ENCODE measurements at regions not wholly inside any gene's neighbourhood (a gene's known extent, or its start where the extent isn't known, plus 50 kb on each side); places are given as distances from the start of the nearest gene placed in this dataset.
"Not testable (repeated sequence)": the region's sequence is repeated elsewhere in the genome, so short reads cannot be mapped to it uniquely, and the experiment has no call there.

DNA sequence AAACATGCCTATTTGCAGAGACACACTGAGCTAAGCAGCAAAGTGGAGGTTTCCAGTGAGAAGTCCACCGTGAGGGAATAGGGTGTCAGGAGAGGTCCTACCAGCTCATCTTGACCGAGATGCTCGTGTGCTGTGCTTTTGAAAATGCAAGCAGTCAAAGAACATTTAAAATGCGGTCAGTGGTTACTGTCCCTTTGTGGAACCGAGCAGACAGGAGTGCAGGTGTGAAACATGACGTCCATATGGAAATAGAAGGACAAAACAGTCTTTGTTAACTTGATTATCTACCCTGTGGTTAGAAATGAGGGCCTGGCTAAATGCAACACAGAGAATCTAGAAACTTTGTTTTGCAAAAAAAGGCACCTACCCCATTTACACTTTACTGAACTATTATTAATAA lies 473.3 kb downstream of the SPATA31A6 start:
- DNase-seq (ENCODE audit: low spot score): not testable (repeated sequence)

DNA sequence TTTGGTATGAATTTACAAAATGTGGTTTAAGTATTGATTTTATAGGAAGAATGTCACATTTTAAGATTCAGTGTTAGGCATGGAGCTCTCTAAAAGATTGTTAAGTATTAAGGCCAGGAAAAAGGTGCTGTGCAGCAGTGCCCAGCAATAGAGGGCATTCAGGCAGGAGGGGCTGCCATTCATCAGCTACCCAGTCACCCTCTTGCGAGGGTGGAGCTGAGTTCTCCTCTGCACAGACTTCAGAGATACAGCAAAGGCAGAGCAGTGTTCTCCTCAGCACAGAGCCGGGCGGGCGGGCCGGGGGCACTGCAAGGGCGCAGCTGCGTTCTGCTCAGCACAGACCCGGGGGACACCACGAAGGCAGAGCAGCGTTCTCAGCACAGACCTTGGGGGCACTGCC lies 474.0 kb downstream of the SPATA31A6 start:
- DNase-seq (ENCODE audit: low spot score): not testable (repeated sequence)

DNA sequence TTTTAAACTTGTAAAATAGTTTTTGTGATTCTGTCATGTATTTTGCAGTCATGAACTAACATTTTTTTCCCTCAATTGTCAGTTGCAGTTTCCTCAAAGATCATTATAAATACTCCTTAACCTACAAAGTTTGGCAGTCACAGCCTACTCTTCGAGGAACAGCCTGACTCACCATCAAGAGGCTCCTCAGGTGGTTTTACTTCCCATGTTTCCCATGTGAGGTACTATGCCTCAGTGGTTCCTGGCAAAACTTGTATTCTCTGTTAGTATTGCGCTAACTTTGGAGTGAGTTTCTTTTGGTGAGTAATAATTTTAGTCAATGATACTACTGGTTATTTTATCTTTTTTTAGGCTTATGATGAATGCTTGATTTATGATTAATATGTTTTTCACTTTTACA lies 513.7 kb downstream of the SPATA31A6 start:
- DNase-seq (ENCODE audit: low spot score): not testable (repeated sequence)

DNA sequence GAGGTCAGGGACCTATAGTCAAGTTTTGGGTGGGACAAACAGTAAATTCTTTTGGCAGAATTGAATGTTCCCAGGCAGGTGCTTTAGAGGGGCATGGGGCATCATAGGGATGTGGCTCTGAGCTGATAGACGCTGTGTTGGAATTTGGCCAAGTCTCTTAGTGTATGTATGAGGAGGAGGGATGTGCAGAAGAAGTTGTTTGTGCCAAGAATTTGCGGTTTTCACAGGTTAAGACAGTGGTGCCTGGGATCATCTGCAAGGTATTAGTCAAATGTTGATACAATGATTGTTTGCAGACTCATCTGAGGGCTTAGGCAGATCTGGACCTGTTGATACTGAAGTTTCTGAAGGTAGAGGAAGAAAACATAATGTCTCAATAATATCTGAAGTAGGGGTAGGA lies 519.4 kb downstream of the SPATA31A6 start:
- not testable (repeated sequence) for DNase-seq (ENCODE audit: low spot score)

DNA sequence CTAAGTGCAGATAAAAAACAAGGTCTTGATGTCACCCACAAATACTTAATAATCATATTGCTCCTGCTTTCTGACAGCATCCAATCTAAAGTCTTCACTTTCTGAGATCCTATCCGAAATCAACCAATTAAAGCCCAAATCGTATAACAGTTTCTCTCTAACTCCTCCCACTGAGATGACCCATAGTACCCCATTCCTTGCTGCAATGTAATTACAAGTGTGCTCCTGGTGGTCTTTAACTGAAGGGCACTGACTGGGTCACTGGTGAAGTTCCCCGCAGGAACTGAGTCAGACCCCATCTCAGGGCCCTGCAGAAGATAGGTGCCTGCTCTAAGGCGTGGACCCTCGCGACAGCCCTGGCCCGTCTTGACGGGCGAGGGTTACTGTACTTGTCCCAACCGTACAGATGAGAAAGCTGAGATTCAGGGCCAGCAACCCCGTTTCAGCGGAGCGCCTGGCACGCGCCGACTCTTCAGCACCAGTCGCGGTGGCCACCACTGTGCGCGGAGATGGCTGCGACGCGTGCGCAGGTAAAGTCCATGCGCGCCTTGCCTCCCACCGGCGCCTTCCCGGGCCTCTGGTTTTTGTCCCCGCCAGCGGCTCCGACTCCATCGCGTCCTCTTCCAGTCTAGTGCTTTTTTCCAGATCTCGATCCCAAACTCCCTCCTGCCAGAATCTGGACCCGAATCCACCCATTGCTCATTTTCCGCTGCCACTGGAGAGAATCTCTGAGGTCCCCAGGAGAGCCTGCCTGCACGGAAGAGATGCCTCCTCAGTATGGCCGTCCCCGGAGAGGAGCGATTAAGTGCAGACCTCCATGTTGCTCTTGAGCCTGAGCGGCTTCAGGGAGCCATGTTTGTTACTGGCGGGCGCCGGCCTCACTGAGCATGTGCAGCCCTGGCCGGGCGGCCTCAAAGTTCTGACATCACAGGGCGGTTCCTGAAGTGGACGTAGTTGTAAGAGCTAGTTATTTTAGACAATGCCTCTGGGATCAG lies 541.7 kb downstream of the SPATA31A6 start:
- not testable (repeated sequence) for DNase-seq (ENCODE audit: low spot score)

DNA sequence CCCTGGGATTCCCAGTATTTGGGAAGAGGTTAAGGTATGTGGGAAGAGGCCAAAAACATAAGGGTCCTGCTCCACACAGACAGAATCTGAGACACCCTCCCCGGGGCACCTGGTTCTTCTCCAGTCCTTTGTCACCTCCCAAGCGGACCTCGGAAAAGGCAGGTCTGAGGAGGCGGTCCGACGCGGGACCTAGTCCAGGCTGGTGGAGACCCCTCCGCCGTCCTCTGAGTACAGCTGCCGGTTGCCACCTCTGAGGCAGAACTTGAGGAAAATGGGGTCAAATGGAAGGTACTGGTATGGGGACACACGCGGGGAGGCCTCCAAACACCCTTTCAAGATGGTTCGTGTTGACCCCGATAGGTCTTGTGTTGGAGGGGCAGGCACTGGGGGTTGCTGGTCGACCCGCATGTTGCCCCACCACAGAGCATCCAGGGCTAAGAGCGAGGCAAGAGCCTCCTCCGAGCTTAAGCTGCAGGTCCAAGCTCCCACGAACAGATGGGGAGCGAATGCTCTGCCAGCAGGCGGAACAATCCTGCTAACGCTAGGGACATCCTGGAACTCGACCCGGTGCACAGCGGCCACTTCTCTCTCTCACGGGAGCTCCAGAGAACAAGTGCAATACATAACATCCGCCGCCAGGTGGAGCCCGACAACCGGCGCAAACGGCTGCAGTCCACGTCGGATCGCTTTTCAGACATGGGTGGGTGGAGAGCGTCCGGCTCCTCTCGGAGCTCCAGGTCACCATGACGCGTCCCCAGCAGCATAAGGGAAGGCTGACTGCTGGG lies 559.8 kb downstream of the SPATA31A6 start:
- peak; percentile 57 for DNase-seq (ENCODE audit: low spot score)

DNA sequence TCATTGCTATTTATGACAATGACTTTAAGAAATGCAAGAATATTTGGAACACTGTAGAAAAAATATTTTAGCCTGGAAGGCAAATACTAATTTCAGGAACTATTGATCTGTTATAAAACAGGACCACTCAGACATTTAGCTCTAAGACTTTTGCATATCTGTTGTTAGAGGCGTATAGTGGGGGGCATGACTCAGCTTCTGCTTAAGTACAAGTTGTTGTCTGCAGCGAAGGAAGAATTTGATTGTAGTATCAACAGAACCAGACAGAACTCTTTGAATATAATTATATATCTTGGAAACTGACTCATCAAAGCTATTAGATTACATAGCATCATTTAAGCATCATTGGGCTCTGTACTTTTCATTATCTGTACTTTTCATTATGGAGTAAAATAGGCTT lies 573.8 kb downstream of the SPATA31A6 start:
- not testable (repeated sequence) for DNase-seq (ENCODE audit: low spot score)

DNA sequence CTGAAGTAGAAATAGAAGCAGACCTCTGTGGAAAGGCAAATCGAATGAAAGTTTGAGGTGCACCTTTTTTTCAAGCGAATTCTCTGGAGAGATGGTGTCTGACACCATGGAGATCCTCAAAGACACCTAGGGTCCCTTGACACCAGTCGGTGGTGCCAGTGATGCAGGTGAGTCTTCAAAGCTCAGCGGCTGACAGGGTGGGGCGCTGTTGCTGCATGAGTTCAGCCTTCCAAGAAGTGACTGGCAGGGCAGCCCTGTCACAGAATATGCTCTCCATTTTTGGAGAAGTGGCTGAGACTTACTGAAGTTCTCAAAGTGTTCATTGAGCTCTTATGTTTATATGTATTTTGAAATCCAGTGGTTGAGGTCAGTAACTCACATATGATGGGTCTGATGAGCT lies 575.9 kb downstream of the SPATA31A6 start:
- not testable (repeated sequence) for DNase-seq (ENCODE audit: low spot score)

DNA sequence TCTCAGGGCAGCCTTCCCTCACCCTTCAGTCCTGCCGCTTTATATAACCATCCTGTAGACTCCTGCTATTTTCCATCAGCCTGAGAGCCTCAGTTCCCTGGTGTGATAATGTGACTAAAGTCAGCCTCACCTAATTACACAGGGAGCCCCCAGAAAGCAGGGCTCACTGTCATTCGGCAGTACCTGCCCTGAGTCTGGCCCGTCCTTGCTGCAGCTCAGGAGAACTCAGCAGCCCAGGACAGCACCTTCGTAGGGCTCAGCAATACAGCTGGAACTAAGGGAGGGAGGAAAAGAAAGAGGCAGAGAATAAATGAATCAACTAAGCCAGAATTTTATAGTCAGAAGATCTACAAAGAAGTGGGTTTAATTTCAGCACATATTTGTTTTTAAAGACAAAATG lies 598.7 kb downstream of the SPATA31A6 start:
- not testable (repeated sequence) for DNase-seq (ENCODE audit: low spot score)

DNA sequence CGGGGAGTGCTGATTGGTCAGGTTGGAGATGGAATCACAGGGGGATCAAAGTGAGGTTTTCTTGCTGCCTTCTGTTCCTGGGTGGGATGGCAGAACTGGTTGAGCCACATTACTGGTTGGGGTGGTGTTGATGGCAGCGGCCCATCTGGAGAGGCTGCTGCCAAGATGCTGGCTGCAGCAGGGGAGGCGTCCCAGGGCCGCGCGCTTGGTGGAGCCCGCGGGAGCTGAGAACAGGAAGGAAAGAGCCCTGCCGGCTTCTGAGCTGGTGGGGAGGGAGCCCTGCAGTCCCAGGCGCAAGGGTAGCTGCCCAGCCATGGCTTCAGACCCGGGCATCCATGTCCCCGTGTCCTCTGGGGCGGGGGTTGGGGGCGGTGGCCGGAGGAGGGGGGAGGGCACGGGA lies 609.3 kb downstream of the SPATA31A6 start:
- not testable (repeated sequence) for DNase-seq (ENCODE audit: low spot score)

DNA sequence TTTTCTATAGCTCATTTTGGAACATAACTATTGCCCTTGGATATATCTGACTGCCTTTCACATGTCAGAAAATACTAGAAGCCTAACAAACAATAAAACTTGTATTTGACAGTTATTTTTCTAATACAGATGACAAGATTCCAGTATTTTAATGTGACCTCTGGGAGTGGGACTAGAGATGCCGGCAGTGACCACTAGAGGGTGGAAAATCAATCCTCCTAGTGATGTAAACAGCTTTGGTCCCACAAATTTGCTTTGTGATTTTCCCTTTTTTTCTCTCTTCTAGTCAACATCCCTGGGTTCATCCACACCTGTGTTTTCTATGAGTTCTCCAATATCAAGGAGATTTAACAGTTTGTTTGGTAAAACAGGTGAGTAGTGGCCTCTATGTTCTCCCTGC lies 615.1 kb downstream of the SPATA31A6 start:
- DNase-seq (ENCODE audit: low spot score): not testable (repeated sequence)

DNA sequence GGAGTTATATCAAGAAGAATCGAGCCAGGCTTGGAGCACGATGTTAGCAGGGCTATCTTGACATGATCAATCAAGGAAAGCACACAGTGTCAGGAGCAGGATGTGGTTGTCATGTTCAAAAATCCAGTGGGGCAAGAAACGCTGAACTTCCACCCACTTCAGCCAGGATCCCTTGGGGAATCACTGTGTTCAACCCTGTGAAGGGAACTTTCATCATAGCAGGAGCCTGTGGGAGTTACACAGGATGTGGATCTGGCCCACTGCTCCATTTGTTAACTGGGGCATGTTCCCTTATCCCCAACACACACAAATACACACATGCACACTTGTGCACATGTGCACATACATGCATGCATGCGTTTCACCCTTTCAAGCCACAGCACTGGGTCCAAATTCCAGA lies 619.3 kb downstream of the SPATA31A6 start:
- not testable (repeated sequence) for DNase-seq (ENCODE audit: low spot score)

DNA sequence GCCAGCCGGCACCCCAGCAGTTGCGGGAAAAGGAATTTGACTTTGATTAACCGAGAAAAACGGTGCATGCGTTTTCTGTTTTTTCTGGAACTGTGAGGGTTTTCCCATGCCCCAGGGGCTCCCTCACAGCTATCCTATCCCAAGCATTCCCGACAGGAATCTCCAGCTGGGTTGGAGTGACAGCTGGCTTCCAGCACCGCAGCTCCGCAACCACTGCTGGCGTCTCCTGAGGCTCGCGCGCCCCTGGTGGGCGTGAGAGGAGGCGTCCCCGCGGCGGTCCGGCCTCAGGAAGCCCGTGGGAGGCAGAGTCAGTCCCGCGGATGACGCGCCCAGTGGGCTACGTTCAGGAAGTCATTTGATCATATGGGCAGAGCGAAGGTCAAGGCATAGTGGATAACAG lies 623.2 kb downstream of the SPATA31A6 start:
- not testable (repeated sequence) for DNase-seq (ENCODE audit: low spot score)

DNA sequence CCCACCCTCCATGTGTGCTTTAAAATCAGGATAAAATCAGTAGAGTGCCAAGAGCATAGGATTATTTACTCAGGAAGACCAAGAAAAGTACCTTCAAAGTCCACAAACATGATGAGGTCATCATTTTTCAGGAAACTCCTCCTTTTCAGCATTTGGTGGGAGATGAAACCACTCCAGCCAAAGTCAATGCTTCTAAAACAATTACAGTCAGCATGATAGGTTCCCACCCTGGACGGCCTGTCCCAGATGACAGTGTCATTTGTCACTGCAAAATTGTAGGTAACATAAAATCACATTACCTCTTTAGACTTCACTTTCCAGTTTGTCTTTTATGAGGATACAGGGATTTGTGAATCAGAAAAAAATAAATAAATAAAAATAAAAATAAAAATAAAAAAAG lies 638.0 kb downstream of the SPATA31A6 start:
- DNase-seq (ENCODE audit: low spot score): not testable (repeated sequence)

DNA sequence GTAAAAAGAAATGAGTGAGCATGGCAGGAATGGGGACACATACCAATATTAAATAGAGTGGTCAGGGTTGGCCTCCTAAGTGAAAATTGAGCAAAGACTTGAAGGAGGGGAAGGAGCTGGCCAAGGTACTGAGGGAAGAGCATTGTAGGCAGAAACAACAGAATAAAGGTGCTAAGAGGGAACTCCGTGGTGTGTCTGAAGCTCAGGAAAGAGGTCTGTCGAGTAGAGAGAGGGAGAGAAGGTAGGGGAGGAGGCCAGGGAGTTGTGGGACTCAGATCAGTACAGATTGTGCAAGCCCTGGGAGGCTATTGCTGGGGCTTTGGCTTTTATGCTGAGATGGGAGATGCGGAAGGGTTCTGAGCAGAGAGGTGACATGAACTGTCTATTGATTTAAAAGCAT lies 664.7 kb downstream of the SPATA31A6 start:
- DNase-seq (ENCODE audit: low spot score): not testable (repeated sequence)

DNA sequence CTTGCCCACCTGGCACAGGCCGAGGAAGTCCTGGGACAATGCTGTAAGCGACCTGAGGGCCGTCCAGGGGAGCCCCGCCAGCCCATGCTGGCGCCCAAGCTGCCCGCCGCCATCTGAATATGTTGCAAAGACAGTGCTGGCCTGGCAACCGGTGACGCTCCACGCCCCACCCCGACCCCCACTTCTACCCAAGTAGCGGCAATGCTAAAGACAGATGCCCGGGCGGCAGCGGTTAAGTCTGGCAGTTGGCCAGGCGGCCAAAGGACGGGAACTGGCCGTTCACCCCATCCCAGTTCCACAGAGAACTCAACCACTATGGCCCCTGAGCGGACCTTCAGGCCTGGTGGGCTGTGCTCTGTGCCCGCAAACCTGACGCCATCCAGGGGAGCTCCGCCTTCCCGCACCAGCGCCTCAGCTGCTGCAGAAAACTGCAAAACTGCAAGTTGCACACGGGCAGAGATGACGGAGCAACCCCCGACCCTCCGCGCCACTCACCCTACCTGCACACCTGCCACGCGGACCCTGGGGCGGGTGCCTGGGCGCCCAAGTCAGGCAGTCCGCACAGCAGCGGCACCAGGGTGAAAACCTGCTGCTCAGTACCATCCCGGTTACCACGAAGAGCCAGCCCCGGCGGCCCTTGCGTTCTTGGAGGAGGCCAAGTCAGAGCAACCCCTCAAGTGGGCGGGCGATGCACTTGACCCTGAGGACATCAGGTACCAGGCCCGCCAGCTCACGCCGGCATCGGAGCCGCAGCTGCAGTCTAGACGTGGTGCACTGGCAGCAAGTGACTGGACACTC lies 667.6 kb downstream of the SPATA31A6 start:
- not testable (repeated sequence) for DNase-seq (ENCODE audit: low spot score)

DNA sequence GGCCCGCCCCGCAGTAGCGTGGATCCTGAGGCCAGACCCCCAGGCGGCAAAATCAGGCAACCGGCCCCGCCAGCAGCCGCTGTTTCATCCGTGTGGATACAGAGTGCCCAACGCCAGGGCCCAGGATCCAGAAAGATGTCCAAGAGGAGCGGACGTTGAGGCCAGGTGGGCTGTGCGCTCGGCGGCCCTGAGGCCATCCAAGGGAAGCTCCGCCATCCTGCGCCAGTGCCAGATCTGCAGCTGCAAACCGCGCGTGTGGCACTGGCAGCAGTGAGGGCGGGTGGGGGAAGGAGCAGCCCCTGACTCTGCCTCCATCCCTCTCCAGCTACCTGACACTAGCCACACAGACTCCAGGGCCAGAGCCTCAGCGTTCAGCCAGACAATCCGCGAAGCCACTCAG lies 668.2 kb downstream of the SPATA31A6 start:
- DNase-seq (ENCODE audit: low spot score): not testable (repeated sequence)

DNA sequence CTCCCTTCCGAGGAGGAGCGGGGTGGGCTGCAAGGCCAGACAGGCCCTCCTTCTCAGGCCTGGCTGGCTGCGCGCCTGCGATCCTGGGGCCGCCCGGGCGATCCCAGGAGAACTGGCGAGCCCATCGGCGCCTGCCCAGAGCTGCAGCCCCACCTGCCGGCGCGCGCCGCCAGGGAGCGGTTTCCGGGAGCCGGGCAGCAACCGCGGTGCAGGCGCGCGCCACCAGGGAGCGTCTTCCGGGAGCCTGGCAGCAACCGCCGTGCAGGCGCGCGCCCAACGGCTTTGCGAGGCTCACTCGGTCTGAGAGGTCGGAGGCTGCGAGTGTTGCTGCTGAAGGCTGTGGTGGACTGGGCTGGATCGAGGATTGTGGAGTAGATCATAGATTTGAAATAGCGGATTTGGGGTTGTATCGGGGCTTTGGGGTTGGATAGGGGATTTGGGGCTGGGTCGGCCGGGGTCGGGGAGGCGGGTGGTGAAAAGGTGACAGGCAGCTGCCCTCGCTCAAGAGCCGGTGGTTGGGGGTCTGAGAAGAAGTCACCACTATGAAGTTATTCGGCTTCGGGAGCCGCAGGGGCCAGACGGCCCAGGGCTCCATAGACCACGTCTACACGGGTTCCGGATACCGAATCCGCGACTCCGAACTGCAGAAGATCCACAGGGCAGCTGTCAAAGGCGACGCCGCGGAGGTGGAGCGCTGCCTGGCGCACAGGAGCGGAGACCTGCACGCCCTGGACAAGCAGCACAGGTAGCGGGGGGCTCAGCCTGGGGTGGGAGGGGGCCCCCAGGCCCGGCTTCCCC lies 668.9 kb downstream of the SPATA31A6 start:
- not testable (repeated sequence) for DNase-seq (ENCODE audit: low spot score)

DNA sequence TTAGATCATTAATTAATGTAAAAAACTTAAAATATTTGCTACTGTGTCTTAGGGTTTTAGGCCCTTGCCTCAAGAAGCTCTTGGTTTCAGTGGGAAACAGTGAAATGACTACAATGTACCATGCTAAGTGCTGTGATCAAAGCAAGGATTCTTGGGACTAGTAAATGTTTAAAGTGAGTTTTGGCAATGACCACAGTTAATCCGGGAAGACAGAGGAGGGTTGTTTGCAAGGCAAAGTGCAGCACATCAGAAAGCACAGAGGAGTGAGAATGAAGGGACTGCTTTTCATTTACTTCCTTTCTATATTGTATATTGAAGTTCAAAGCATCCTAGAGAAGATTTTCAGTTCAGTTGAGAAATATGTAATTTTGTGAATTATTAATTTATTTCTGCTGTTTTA lies 676.7 kb downstream of the SPATA31A6 start:
- DNase-seq (ENCODE audit: low spot score): not testable (repeated sequence)

DNA sequence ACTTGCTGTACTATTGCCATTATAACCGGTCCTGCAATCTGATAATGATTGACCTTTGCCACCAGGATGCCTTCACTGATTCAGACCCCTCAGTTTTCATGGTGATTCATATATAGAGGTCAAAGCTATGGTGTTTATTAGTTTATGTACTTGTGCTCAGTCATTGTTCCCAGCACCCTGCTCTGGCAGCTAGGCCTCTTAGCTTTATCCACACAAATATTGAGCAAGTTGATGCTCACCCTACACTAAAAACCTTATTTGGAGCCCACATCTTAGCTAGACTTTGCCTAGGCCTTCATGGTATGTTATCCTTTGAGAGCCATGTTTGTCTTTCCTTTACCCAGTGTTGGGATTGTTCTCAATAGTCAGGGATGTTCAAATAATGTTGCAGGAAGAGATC lies 679.0 kb downstream of the SPATA31A6 start:
- not testable (repeated sequence) for DNase-seq (ENCODE audit: low spot score)

All from hepatic stellate cell (primary cell).